ENCODE measurements at regions not wholly inside any gene's neighbourhood (a gene's known extent, or its start where the extent isn't known, plus 50 kb on each side); places are given as distances from the start of the nearest gene placed in this dataset.

- no peak for TF ChIP-seq HOXB13 (CRISPR knock-in tag; IDR thresholded peaks at IDR 0.05; ENCODE audit: low read depth)
- no peak for TF ChIP-seq POLR2A (IDR thresholded peaks at IDR 0.05; ENCODE audit: low read length)
- TF ChIP-seq CTCF (IDR thresholded peaks at IDR 0.05) = no peak
- TF ChIP-seq JUN (IDR thresholded peaks at IDR 0.05) = no peak
- TF ChIP-seq BHLHE40 (IDR thresholded peaks at IDR 0.05; ENCODE audit: low read depth, low read length) = no peak
- no peak for TF ChIP-seq RFX5 (IDR thresholded peaks at IDR 0.05)
- no peak for TF ChIP-seq RCOR1 (IDR thresholded peaks at IDR 0.05; ENCODE audit: low read depth, low read length)
- TF ChIP-seq HEYL (CRISPR knock-in tag; IDR thresholded peaks at IDR 0.05) = no peak
- no peak for TF ChIP-seq HES2 (IDR thresholded peaks at IDR 0.05)
- TF ChIP-seq RAD21 (conservative IDR thresholded peaks at IDR 0.05 in 1 of 2, IDR thresholded peaks at IDR 0.05 in 1 of 2) = no peak
- TF ChIP-seq CHD2 (IDR thresholded peaks at IDR 0.05; ENCODE audit: low read length, partially characterized antibody) = no peak
- TF ChIP-seq KDM5A (IDR thresholded peaks at IDR 0.05) = no peak
Measured at GRCh38 chr15:46607077-46607476, 972.2 kb downstream of the SQOR start.

Measured in A549 (cell line).